GM23338 (cell line): ENCODE measurements at regions not wholly inside any gene's neighbourhood (a gene's known extent, or its start where the extent isn't known, plus 50 kb on each side); places are given as distances from the start of the nearest gene placed in this dataset.

Experiments
- ATAC-seq: fragments of 200-7000 bp; cut with Tn5 transposase; 3 replicates; pipeline ENCODE4 v1.9.1; 2020
- DNase-seq: peaks from one replicate; pipeline ENCODE4 v3.0.0-alpha.2; 2015; ENCODE audit warnings: low spot score
- H2AFZ ChIP-seq: fragments of 200-600 bp; sonication (generic); 2 replicates; pipeline ENCODE4 v1.8.0; 2016; ENCODE audit warnings: antibody characterized with exemption, mild to moderate bottlenecking, moderate library complexity
- H3F3A ChIP-seq: fragments of 200-600 bp; sonication (generic); replicated peaks from 2 replicates; pipeline ENCODE4 v1.8.0; 2017; ENCODE audit warnings: antibody characterized with exemption, mixed run types, low read depth
- H3K27ac ChIP-seq: fragments of 200-600 bp; sonication (generic); 2 replicates; pipeline ENCODE4 v1.6.1; 2016; ENCODE audit warnings: low read depth
- H3K27me3 ChIP-seq: fragments of 200-600 bp; sonication (generic); 2 replicates; pipeline ENCODE4 v1.8.0; 2016; ENCODE audit warnings: mild to moderate bottlenecking, mixed run types, moderate library complexity; ENCODE audit not compliant: insufficient read depth
- H3K36me3 ChIP-seq: fragments of 200-600 bp; sonication (generic); 2 replicates; pipeline ENCODE4 v1.8.0; 2016; ENCODE audit warnings: mild to moderate bottlenecking; ENCODE audit not compliant: insufficient read depth
- H3K4me1 ChIP-seq: fragments of 200-600 bp; sonication (generic); 2 replicates; pipeline ENCODE4 v1.8.0; 2016; ENCODE audit warnings: mild to moderate bottlenecking, moderate library complexity; ENCODE audit not compliant: insufficient read depth
- H3K4me2 ChIP-seq: fragments of 200-600 bp; sonication (generic); 2 replicates; pipeline ENCODE4 v1.7.1; 2017; ENCODE audit warnings: mixed run types
- H3K4me3 ChIP-seq: fragments of 200-600 bp; sonication (generic); 2 replicates; pipeline ENCODE4 v1.6.1; 2016; ENCODE audit warnings: mixed run types
- H3K79me2 ChIP-seq: fragments of 200-600 bp; sonication (generic); replicated peaks from 2 replicates; pipeline ENCODE4 v1.8.0; 2017; ENCODE audit warnings: mild to moderate bottlenecking; ENCODE audit not compliant: insufficient read depth
- H3K9me2 ChIP-seq: fragments of 200-600 bp; sonication (generic); 2 replicates; pipeline ENCODE4 v1.8.0; 2017; ENCODE audit not compliant: insufficient read depth
- H4K20me1 ChIP-seq: fragments of 200-600 bp; sonication (generic); replicated peaks from 2 replicates; pipeline ENCODE4 v1.8.0; 2017; ENCODE audit warnings: mild to moderate bottlenecking; ENCODE audit not compliant: insufficient read depth
- H3K27ac Mint-ChIP-seq: 2 replicates; pipeline ENCODE4 v1.8.0; 2020; ENCODE audit warnings: inconsistent platforms, mild to moderate bottlenecking, moderate library complexity, mixed read lengths
- H3K27me3 Mint-ChIP-seq: 3 replicates; pipeline ENCODE4 v1.8.0; 2022; ENCODE audit warnings: low read depth, mild to moderate bottlenecking, moderate library complexity, mixed read lengths, inconsistent platforms; ENCODE audit not compliant: insufficient read depth, poor library complexity
- H3K36me3 Mint-ChIP-seq: 3 replicates; pipeline ENCODE4 v1.8.0; 2021; ENCODE audit warnings: low read depth, mild to moderate bottlenecking, inconsistent platforms, moderate library complexity, mixed read lengths
- H3K4me1 Mint-ChIP-seq: 3 replicates; pipeline ENCODE4 v1.8.0; 2020; ENCODE audit warnings: mild to moderate bottlenecking, inconsistent platforms, mixed read lengths
- H3K4me3 Mint-ChIP-seq: 3 replicates; pipeline ENCODE4 v1.8.0; 2021; ENCODE audit warnings: moderate library complexity, mild to moderate bottlenecking, inconsistent platforms, mixed read lengths
- H3K9me3 Mint-ChIP-seq: 3 replicates; pipeline ENCODE4 v1.8.0; 2020; ENCODE audit warnings: moderate library complexity, mild to moderate bottlenecking, inconsistent platforms, mixed read lengths
- CREB1 ChIP-seq: fragments of 250-450 bp; sonication (Bioruptor Pico); IDR thresholded peaks from 2 replicates; pipeline ENCODE4 v1.5.0; 2020; ENCODE audit warnings: low read depth, mild to moderate bottlenecking, moderate library complexity
- CTCF ChIP-seq, 2 experiments: fragments of 200-600 bp in 1 of 2; sonication (generic) in 1 of 2; conservative IDR thresholded peaks; 2 replicates each; pipeline versions ENCODE4 v1.5.1 to v1.6.1; 2016 to 2017; ENCODE audit warnings: antibody characterized with exemption in 2 of 2, low read depth in 2 of 2, mild to moderate bottlenecking in 2 of 2, moderate library complexity in 1 of 2
- EZH2 ChIP-seq: fragments of 200-600 bp; sonication (generic); IDR thresholded peaks from one replicate; pipeline ENCODE4 v1.8.0; 2017; ENCODE audit warnings: antibody characterized with exemption, mild to moderate bottlenecking, low read depth; ENCODE audit not compliant: unreplicated experiment
- EZH2phosphoT487 ChIP-seq: fragments of 200-600 bp; sonication (generic); IDR thresholded peaks from one replicate; pipeline ENCODE4 v1.8.1; 2018; ENCODE audit warnings: antibody characterized with exemption; ENCODE audit not compliant: unreplicated experiment
- JUNB ChIP-seq: IDR thresholded peaks from one replicate; pipeline ENCODE4 v1.6.1; 2016; ENCODE audit warnings: antibody characterized with exemption; ENCODE audit not compliant: unreplicated experiment
- NANOG ChIP-seq: IDR thresholded peaks from 2 replicates; pipeline ENCODE4 v1.6.1; 2016; ENCODE audit warnings: antibody characterized with exemption, borderline replicate concordance
- POLR2AphosphoS5 ChIP-seq: IDR thresholded peaks from 2 replicates; pipeline ENCODE4 v1.6.1; 2016; ENCODE audit warnings: antibody characterized with exemption, low read depth
- REST ChIP-seq: IDR thresholded peaks from one replicate; pipeline ENCODE4 v1.6.1; 2018; ENCODE audit warnings: antibody characterized with exemption; ENCODE audit not compliant: unreplicated experiment
- STAT1 ChIP-seq: IDR thresholded peaks from one replicate; pipeline ENCODE4 v1.6.1; 2016; ENCODE audit warnings: antibody characterized with exemption; ENCODE audit not compliant: unreplicated experiment
- ZNF114 ChIP-seq: fragments of 250-450 bp; sonication (Bioruptor Pico); IDR thresholded peaks from 2 replicates; pipeline ENCODE4 v1.5.0; 2020; ENCODE audit warnings: mild to moderate bottlenecking, moderate library complexity
- ZNF331 ChIP-seq: fragments of 250-450 bp; sonication (Bioruptor Pico); IDR thresholded peaks from 2 replicates; pipeline ENCODE4 v1.5.0; 2020; ENCODE audit warnings: low read depth, mild to moderate bottlenecking, moderate library complexity
- ZNF462 ChIP-seq: fragments of 250-450 bp; sonication (Bioruptor Pico); IDR thresholded peaks from 2 replicates; pipeline ENCODE4 v1.5.0; 2020; ENCODE audit warnings: mild to moderate bottlenecking, moderate library complexity

GRCh38 chr2:181189951-181190350 is 209.5 kb downstream of the UBE2E3 start (continued):
- TF ChIP-seq ZNF462 (CRISPR knock-in tag) (no peak), POLR2AphosphoS5 (no peak)

- H3K4me2 ChIP-seq, result no peak overlapping the region
- H3K4me3 Mint-ChIP-seq, result no peak overlapping the region
- DNase-seq (no peak), ATAC-seq (no peak)
- no peak overlapping the region for H3K27ac ChIP-seq
- H3K27me3 Mint-ChIP-seq, result no peaks in the 10 kb centered on the region
- no peaks in the 10 kb centered on the region for H4K20me1 ChIP-seq
- no peak overlapping the region for H3K4me3 ChIP-seq
- H3K4me1 Mint-ChIP-seq, result peaks cover 3% of the 10 kb centered on the region; the same call in 1 of the 3 replicates
- no peaks in the 10 kb centered on the region for H3K36me3 ChIP-seq
- no peaks in the 10 kb centered on the region for H3K79me2 ChIP-seq
- H3K36me3 Mint-ChIP-seq, result no peaks in the 10 kb centered on the region
- H3K27me3 ChIP-seq, result no peaks in the 10 kb centered on the region
- no peak overlapping the region for H3K27ac Mint-ChIP-seq
- no peaks in the 10 kb centered on the region for H3K9me3 Mint-ChIP-seq
- H2AFZ ChIP-seq, result peak overlapping the region; percentile 44; the same call in 1 of the 2 replicates
- H3F3A ChIP-seq, result no peaks in the 10 kb centered on the region
- no peaks in the 10 kb centered on the region for H3K9me2 ChIP-seq
- H3K4me1 ChIP-seq, result peaks cover 7% of the 10 kb centered on the region; the same call in 1 of the 2 replicates
- no peak for TF ChIP-seq REST
- no peak for TF ChIP-seq NANOG
- no peak for TF ChIP-seq CTCF (conservative IDR thresholded peaks at IDR 0.05; ENCODE audit: low read depth in 2 of 2)
- no peak for TF ChIP-seq POLR2AphosphoS5
- no peak for TF ChIP-seq ZNF331 (CRISPR knock-in tag)
- TF ChIP-seq EZH2phosphoT487, result no peak
- no peak for TF ChIP-seq JUNB
- no peak for TF ChIP-seq EZH2
- TF ChIP-seq STAT1, result no peak
- no peak for TF ChIP-seq CREB1 (CRISPR knock-in tag)
- TF ChIP-seq ZNF114, result no peak
Measured at GRCh38 chr2:181190711-181191110, 210.3 kb downstream of the UBE2E3 start.
